ENCODE measurements at regions not wholly inside any gene's neighbourhood (a gene's known extent, or its start where the extent isn't known, plus 50 kb on each side); places are given as distances from the start of the nearest gene placed in this dataset.

GRCh38 chrX:26822448-26822847, 606.5 kb downstream of the MAGEB5 start:
- no peak for TF ChIP-seq CTCF (IDR thresholded peaks at IDR 0.05)
- no peak for TF ChIP-seq POLR2A (IDR thresholded peaks at IDR 0.05)
